Stimulated activated CD8-positive, alpha-beta memory T cell treated with anti-CD3 and anti-CD28 coated beads, Interleukin-4, amount 100 ng/mL, for 48 hours (primary cell): ENCODE measurements at regions not wholly inside any gene's neighbourhood (a gene's known extent, or its start where the extent isn't known, plus 50 kb on each side); places are given as distances from the start of the nearest gene placed in this dataset.
"Not testable (repeated sequence)": the region's sequence is repeated elsewhere in the genome, so short reads cannot be mapped to it uniquely, and the experiment has no call there.

ENCODE experiments used
- DNase-seq: peaks from one replicate; pipeline ENCODE4 v3.0.0-alpha.2; 2020

DNA sequence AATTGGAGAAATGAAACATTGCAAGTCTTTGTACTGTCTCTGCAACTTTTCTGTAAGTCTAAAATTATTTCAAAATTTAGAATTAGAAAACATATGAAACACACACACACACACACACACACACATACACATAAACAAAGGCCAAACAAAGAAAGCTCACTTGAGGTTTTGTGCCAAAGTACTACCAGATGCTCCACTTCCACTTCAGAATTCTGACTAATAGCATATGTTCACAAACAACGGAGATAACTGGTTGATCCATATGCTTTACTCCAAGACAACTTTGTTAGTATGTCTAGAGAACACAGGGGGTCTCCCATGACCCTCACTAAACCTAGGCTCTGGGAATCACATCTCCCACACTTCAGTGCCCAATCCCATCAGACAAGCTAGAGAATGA lies 133.8 kb upstream of the CLEC14A start:
- no peak for DNase-seq

DNA sequence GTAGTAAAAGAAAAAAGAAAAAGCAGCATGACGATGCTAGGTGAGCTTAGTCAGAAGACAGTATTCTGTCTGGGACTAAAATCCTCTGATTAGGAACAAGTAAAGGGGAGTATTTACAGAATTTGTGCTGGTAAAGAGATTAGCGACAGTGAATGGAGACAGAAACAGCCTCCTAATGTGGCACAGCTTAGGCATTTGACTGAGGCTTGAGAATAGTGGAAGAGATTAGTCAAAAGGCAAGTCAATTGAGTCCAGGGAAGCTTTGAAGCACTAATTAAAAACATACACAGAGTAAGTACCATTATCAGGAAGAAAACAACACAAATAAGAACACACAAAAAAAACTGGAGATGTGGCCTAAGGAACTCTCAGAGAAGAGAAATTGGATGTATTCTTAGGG lies 131.9 kb upstream of the CLEC14A start:
- DNase-seq = no peak

DNA sequence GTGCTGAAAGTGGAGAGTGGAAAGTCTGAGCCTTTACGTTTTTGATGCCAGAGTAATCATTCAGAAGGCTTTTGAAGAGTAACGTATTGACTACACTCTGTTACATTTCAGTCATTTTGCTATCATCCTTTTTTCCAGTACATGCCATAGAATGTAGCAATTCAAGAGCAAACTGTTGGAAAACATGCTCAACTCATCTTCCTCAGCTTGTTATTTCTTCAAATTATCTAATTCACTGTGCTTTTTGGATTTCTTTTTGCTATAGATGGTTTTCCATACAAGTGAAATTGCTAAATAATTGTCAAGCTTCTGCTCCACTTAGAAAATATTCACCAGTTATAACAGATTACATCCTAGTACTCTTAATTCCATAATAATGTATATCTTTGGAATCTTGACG lies 129.9 kb upstream of the CLEC14A start:
- no peak for DNase-seq

DNA sequence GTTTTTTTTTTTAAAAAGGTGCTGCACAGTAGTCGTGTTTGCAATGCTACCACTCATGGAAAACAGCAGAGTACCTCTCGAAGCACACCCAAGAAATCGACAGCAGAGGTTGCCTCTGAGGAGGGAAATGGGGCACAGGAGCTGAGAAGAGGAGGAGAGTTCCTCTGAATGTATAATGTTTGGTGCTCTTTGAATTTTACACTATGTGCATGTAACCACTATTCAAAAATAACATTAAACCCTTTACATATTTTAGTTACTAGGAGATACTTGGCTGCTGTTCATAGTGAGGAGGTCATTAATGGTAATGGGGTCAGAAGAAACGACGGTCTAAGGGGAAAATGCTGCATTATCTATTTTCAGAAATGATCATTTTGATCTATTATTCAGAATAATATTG lies 129.4 kb upstream of the CLEC14A start:
- no peak for DNase-seq

DNA sequence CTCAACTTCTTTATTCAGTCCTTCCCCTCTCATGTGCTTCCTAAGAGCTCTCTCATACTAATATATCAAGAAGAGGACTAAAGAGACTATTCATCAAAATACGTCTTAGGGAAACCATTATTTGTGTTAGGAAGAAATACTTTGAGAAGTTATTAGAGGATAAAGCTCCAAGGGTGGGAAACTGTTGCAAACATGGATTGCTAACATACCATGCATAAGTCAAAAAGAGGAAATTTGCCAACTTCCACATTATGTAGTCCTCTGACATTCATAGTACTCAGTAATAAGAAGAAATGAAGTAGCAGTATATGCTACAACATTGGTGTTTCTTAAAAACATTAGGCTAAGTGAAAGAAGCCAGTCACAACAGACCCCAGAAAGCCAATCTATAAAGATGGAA lies 128.8 kb upstream of the CLEC14A start:
- no peak for DNase-seq

DNA sequence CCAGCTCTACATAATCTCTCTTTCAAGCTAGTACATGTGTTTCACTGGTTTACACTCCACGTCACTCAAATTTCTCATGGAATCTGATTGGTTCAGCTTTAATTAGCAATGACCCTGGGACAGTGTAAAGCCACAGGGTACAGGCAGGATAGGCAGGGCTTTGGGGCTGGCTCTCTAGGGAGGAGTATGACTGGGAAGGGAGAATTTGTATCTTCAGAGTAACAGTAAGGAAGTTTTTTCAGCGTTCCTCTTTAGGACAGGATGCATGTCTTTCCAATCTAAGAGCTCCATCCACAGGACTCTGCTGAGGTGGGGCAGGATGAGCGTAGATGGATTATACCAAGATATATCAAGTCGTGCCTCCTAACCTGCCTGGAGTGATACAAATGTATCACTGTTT lies 112.0 kb upstream of the CLEC14A start:
- DNase-seq = no peak

DNA sequence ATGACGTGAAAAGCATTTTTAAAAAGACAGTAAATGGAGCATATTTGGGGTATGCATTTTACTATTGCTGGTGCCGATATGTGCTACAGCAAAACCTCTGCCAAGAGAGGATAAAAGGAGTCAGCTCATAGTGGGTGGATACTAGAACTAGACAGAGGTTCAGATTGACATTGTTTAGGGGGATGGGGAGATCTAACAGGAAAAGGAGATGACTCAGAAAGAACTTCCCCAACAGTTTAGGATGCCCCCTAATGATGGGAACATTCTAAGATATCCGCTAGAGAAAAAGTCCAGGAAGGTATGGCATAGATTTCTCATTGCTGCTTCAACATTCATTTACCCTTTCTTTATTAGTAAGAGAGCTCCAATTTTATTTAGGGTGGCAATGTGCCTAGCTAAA lies 110.5 kb upstream of the CLEC14A start:
- DNase-seq = no peak

DNA sequence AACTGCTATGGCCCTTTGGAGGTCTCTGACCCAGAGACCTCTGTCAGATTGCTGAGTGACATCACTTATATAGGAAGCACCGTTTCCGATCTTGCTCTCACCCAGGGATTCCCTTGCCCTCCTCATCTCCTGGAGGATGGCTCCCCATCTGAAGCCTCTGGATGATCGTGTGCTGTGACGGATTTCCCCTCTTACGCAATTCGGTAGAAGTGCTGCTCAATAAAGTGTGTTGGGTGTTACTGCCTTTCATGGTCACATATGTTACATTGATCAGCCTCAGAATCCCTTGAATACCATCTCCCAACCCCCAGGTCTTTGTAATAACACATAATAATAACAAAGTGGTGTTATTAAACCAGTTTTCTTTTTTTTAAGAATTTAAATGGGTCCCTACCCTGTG lies 107.3 kb upstream of the CLEC14A start:
- no peak for DNase-seq

DNA sequence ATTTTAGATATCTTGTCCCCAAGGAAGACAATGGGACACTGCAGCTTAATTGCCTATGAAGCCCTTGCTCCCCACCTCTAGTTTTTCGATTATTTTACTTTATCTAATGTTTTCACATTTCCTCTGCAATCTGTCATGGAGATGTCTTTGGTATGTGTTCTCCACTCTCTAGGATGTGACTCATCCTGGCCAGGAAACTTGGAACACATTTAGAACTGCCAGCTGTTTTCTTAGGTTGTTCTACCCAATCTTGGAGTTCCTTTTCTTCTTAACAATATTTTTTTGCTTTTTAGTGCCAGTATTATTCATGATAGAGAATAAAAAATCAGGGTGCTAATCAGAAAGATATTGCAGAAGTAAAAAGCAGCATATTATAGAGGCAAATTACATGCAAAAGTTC lies 101.7 kb upstream of the CLEC14A start:
- no peak for DNase-seq

DNA sequence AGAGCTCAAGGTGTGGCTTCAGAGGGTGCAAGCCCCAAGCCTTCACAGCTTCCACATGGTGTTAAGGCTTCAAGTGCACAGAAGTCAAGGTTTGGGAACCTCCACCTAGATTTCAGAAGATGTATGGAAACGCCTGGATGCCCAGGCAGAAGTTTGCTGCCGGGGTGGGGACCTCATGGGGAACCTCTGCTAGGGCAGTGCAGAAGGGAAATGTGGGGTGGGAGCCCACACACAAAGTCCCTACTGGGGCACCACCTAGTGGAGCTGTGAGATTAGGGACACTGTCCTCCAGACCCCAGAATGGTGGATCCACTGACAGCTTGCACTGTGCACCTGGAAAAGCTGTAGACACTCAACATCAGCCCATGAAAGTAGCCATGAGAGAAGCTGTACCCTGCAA lies 99.6 kb upstream of the CLEC14A start:
- DNase-seq = not testable (repeated sequence)

DNA sequence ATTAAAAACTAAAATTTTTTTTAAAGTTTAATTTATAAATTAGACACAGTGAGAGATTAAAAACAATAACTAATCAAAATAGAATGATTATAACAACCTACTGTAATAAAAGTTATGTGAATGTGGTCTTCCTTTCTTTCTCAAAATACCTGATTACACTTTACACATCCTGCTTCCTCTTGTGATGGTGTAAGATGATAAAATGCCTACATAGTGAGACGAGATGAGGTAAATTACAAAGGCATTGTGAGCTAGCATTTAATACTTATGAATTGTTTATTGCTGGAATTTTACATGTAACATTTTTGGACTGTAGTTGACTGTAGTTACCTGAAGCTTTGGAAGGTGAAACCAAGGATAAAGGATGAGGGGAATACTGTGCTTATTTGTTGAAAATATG lies 94.2 kb upstream of the CLEC14A start:
- no peak for DNase-seq

DNA sequence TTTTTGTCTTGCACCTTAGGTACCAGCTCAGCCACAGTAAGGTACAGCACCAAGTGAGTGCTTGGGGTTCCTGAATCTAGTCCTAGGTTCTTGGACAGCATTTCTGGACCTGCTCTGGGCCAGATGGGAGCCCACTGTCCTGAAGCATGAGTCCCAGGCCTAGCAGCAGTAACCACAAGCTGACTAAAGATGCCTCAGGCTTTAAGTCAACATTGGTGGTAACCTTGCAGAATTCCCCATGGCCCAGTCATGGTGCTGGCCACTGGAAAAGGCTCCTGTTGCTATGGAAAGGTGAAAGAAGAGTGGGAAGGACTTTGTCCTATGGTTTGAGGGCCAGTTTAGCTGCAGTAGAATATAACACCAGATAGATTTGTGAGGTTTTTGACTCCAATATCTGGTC lies 86.9 kb upstream of the CLEC14A start:
- DNase-seq = no peak

DNA sequence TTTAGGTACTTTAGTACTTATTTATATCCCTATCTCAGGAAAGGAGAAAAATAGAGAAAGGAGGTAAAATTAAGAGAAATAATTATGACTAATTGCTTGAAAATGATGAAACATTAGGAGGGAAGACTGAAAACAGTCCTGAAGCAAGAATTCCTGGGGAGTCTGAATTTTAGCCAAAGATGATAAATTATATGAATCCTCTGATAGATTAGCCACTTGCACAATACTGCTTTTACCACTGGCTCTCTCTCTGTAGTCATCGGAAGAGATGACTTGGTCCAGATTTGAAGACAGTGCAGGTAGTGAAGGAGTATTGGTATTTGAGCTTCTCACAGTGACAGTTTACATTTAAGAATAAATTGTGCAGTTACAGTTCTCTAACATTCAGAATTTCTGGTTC lies 83.8 kb upstream of the CLEC14A start:
- DNase-seq = no peak

DNA sequence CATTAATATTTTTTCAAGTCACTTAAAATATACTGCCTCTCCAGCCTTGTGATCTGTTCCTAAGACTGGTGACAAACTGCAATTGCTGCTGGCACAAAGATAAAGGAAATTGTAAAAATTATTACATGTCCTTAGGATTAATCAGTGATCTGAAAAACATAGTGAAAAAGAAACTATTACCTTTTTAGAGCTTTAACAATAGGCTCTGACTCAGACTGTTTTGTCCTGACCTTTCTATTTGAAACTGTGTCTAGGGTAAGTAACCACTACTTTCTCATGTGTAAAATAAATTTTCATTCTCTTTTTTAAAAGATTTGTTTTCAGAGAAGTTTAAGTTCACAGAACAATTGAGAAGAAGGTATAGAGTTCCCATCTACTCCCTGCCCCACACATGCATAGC lies 80.4 kb upstream of the CLEC14A start:
- no peak for DNase-seq

DNA sequence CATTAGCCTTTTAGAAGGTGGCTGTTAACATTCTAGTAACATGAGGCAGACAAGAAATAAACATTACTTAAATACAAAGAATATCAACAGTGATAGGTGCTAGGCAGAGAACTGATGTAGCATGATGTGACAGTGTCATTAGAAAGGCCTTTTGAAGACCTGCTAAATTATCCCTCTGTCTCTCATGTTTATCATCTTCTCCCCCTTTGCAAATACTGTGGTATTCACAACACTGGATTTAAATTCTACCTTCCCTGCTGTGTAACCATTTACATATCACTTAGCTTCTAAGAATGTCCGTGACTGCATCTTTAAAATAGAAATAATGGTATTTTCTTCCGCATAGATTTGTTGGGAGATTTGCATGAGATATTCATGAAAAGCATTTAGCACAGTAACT lies 74.4 kb upstream of the CLEC14A start:
- no peak for DNase-seq

DNA sequence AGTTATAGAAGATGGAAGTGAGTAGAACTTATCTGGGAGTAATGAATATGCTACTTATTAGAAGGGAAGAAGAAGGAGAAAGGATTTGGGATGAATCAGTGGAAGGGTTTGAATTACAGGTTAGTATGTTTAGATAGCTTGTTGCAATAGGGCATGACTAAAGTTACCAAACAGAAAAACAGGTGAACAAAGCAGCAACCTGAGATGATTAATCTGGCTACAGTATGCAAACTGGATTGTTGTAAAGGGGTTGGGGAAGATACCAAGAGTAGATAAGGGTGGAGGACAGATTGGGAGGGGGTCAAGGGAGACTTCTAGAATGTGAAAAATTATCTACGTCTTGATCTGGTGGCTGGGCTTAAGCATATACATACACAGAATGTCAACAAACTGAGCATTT lies 73.4 kb upstream of the CLEC14A start:
- DNase-seq = no peak

DNA sequence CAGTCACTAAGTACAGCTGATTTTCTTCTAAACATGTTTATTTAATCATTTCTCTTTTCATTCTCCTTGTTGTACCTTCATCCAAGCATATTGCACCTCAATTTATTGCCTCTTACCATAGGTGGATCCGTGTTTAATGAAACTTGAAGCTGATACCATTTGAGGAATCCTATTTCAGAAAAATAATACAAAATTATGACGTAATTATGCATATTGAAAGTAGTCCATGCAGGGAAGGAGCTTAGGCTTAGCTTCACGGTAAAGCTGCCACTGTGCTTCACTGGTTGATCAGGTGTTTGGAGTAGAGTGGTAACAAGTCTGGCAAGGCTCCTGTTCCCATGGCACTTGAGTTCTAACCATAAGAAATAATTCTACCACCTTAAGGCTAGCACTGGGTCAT lies 61.0 kb upstream of the CLEC14A start:
- DNase-seq = no peak

DNA sequence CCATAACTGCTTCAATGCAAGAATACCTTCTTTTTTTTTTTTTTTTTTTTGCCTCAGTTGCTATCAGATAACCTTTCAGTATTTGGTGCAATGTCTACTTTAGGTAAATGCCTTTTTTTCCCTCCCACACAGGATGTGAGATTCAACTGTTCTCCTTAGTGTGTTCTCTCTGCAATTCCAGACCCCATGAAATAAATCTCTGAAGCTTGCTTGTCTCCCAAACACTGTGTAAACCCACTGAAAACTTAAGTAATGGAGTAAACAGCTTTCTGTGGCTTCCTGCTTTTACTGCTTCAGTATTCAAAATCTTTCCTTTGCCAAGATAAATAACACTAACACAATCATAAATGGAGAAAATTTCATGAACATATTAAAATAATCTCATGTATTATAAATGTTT lies 55.8 kb upstream of the CLEC14A start:
- DNase-seq = no peak

DNA sequence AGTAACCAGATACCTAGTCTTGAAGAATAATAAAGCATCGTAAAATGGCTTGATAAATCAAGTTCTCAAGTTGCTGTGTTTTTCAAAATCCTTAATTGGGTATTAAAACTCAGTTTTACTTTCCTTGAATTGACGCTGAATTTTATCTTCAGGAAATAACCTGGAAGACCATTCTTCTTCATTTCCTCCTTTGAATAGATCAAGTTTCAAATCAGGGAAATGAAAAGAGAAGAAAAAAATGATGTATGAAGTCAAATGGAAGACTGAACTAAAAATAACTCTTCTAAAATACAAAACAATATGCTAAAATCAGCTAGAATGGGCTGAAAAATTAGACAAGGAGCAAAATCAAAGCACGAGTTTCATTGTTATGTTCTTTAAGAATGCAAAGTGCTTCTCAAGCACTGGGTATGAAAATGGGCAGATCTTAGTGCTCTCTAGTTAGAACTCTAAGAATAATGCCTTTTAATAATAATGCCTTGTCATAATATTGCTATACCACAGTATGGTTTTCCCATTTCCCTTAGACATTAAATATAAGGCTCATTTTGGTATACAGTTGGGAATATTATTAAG lies 54.6 kb upstream of the CLEC14A start:
- no peak for DNase-seq

DNA sequence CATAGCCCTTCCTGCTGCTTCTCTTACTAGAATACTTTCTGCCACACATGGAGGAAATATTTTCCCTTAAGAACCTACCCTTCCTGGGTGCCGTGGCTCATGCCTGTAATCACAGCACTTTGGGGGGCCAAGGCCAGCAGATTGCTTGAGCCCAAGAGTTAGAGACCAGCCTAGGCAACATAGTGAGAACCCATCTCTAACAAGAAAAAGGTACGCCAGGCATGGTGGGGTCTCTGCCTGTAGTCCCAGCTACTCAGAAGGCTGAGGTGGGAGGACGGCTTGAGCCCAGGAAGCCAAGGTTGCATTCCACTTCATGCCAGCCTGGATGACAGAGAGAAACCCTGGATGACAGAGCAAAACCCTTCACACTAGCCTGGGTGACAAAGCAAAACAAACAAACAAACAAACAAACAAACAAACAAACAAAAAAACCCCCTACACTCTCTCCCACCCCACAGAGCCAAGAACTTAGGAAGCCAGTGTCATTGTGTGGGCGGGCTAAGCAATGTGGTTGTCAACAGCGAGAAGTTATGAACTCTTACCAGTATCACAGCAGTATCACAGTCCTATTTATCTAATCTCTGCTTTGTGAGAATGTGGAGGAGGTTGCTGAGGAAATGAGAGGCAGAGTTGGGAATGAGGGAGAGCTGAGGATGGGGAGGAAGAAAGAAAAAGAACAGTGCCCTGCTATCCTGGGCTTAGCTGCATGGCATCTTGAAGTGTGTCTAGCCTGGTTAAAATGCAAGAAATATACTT lies 53.8 kb upstream of the CLEC14A start:
- DNase-seq = no peak
